Stimulated activated CD4-positive, alpha-beta T cell treated with anti-CD3 and anti-CD28 coated beads, TNF-alpha, amount 100 ng/mL, for 1 hour (primary cell): ENCODE measurements at regions not wholly inside any gene's neighbourhood (a gene's known extent, or its start where the extent isn't known, plus 50 kb on each side); places are given as distances from the start of the nearest gene placed in this dataset.

Experiments
- DNase-seq, 3 donors: peaks; one replicate each; pipeline ENCODE4 v3.0.0-alpha.2; 2020; ENCODE audit warnings: low read depth in 3 of 3, low spot score in 1 of 3

- no peak for DNase-seq
Measured at GRCh38 chr1:193973428-193973827, 787.0 kb upstream of the B3GALT2 start.

- DNase-seq = no peak
Measured at GRCh38 chr1:193971595-193971994, 785.2 kb upstream of the B3GALT2 start.

GRCh38 chr1:193960499-193960898, 774.1 kb upstream of the B3GALT2 start:
- no peak for DNase-seq

- DNase-seq = no peak
Measured at GRCh38 chr1:193960040-193960439, 773.6 kb upstream of the B3GALT2 start.

GRCh38 chr1:193957556-193958095, 771.2 kb upstream of the B3GALT2 start:
- DNase-seq = no peak

GRCh38 chr1:193952778-193953374, 766.5 kb upstream of the B3GALT2 start:
- DNase-seq = no peak

- DNase-seq = no peak
Measured at GRCh38 chr1:193951984-193952383, 765.6 kb upstream of the B3GALT2 start.

- no peak for DNase-seq
Measured at GRCh38 chr1:193944454-193944853, 758.0 kb upstream of the B3GALT2 start.

- no peak for DNase-seq
Measured at GRCh38 chr1:193940176-193940575, 753.8 kb upstream of the B3GALT2 start.

GRCh38 chr1:193939585-193939984, 753.2 kb upstream of the B3GALT2 start:
- DNase-seq = no peak

GRCh38 chr1:193937308-193937707, 750.9 kb upstream of the B3GALT2 start:
- no peak for DNase-seq

- DNase-seq = no peak
Measured at GRCh38 chr1:193932979-193933378, 746.6 kb upstream of the B3GALT2 start.

- DNase-seq = no peak
Measured at GRCh38 chr1:193931356-193931755, 744.9 kb upstream of the B3GALT2 start.

- DNase-seq = no peak
Measured at GRCh38 chr1:193929374-193930033, 743.1 kb upstream of the B3GALT2 start.

GRCh38 chr1:193927550-193927949, 741.1 kb upstream of the B3GALT2 start:
- no peak for DNase-seq

- no peak for DNase-seq
Measured at GRCh38 chr1:193926956-193927355, 740.5 kb upstream of the B3GALT2 start.

- no peak for DNase-seq
Measured at GRCh38 chr1:193919827-193920226, 733.4 kb upstream of the B3GALT2 start.

GRCh38 chr1:193916452-193916851, 730.0 kb upstream of the B3GALT2 start:
- DNase-seq = no peak

- no peak for DNase-seq
Measured at GRCh38 chr1:193914871-193915270, 728.5 kb upstream of the B3GALT2 start.

GRCh38 chr1:193909406-193910082, 723.1 kb upstream of the B3GALT2 start:
- no peak for DNase-seq

- no peak for DNase-seq
Measured at GRCh38 chr1:193905288-193906085, 719.1 kb upstream of the B3GALT2 start.
